EL (cell line): ENCODE measurements at regions not wholly inside any gene's neighbourhood (a gene's known extent, or its start where the extent isn't known, plus 50 kb on each side); places are given as distances from the start of the nearest gene placed in this dataset.
A peak's percentile ranks its signal among the peaks of the same experiment; 100 is the strongest.

Experiments used
- DNase-seq: peaks from one replicate; pipeline ENCODE4 v3.0.0-alpha.2; 2016

- DNase-seq: no peak
Observed at GRCh38 chr5:89044674-89045200, 161.8 kb upstream of the MEF2C start.

GRCh38 chr5:89043676-89044075 lies 160.7 kb upstream of the MEF2C start:
- no peak for DNase-seq

- no peak for DNase-seq
Observed at GRCh38 chr5:89042746-89043145, 159.8 kb upstream of the MEF2C start.

- DNase-seq: no peak
Observed at GRCh38 chr5:89041976-89042375, 159.0 kb upstream of the MEF2C start.

- no peak for DNase-seq
Observed at GRCh38 chr5:89041249-89041779, 158.3 kb upstream of the MEF2C start.

GRCh38 chr5:89036704-89037489 lies 153.9 kb upstream of the MEF2C start:
- DNase-seq: peak; percentile 64

- no peak for DNase-seq
Observed at GRCh38 chr5:89036166-89036565, 153.2 kb upstream of the MEF2C start.

GRCh38 chr5:89034588-89034987 lies 151.6 kb upstream of the MEF2C start:
- DNase-seq: no peak

GRCh38 chr5:89030798-89031197 lies 147.8 kb upstream of the MEF2C start:
- DNase-seq: no peak

- DNase-seq: no peak
Observed at GRCh38 chr5:89028595-89029285, 145.8 kb upstream of the MEF2C start.

GRCh38 chr5:89024045-89024444 lies 141.1 kb upstream of the MEF2C start:
- DNase-seq: no peak

GRCh38 chr5:89020926-89021610 lies 138.1 kb upstream of the MEF2C start:
- no peak for DNase-seq

- no peak for DNase-seq
Observed at GRCh38 chr5:89016741-89017303, 133.8 kb upstream of the MEF2C start.

GRCh38 chr5:89015409-89015808 lies 132.4 kb upstream of the MEF2C start:
- DNase-seq: no peak

- DNase-seq: no peak
Observed at GRCh38 chr5:89011778-89012711, 129.1 kb upstream of the MEF2C start.

- DNase-seq: no peak
Observed at GRCh38 chr5:89010512-89010911, 127.5 kb upstream of the MEF2C start.

- DNase-seq: no peak
Observed at GRCh38 chr5:89008291-89008690, 125.3 kb upstream of the MEF2C start.

GRCh38 chr5:89005990-89006389 lies 123.0 kb upstream of the MEF2C start:
- DNase-seq: no peak

- no peak for DNase-seq
Observed at GRCh38 chr5:89004379-89004778, 121.4 kb upstream of the MEF2C start.

GRCh38 chr5:89003563-89004036 lies 120.6 kb upstream of the MEF2C start:
- no peak for DNase-seq

GRCh38 chr5:88999853-89000252 lies 116.9 kb upstream of the MEF2C start:
- DNase-seq: no peak

- no peak for DNase-seq
Observed at GRCh38 chr5:88997937-88998336, 115.0 kb upstream of the MEF2C start.
